H9 (cell line): ENCODE measurements at regions not wholly inside any gene's neighbourhood (a gene's known extent, or its start where the extent isn't known, plus 50 kb on each side); places are given as distances from the start of the nearest gene placed in this dataset.

Experiments used
- DNase-seq: peaks from one replicate; pipeline ENCODE4 v3.0.0-alpha.2; 2017
- H2AFZ ChIP-seq: one replicate; pipeline ENCODE4 v1.6.1; 2013; ENCODE audit warnings: mild to moderate bottlenecking, low read length, control low read depth, moderate library complexity
- H2AK5ac ChIP-seq: 2 replicates; pipeline ENCODE4 v1.6.1; 2013; ENCODE audit warnings: low read length, control low read depth, mixed read lengths; ENCODE audit not compliant: insufficient read length
- H2BK120ac ChIP-seq: one replicate; pipeline ENCODE4 v1.6.1; 2013; ENCODE audit warnings: low read depth, mild to moderate bottlenecking, low read length, control low read depth, inconsistent platforms; ENCODE audit not compliant: poor library complexity, severe bottlenecking
- H2BK12ac ChIP-seq: 2 replicates; pipeline ENCODE4 v1.6.1; 2013; ENCODE audit warnings: low read length, control low read depth, mixed read lengths, low read depth; ENCODE audit not compliant: insufficient read length
- H2BK15ac ChIP-seq: 2 replicates; pipeline ENCODE4 v1.6.1; 2013; ENCODE audit warnings: low read depth, low read length, control low read depth
- H2BK20ac ChIP-seq: one replicate; pipeline ENCODE4 v1.6.1; 2013; ENCODE audit warnings: low read depth, mild to moderate bottlenecking, low read length, control low read depth, inconsistent platforms; ENCODE audit not compliant: poor library complexity, severe bottlenecking
- H2BK5ac ChIP-seq: 2 replicates; pipeline ENCODE4 v1.6.1; 2013; ENCODE audit warnings: low read length, control low read depth, mixed read lengths; ENCODE audit not compliant: insufficient read length
- H3K14ac ChIP-seq: 2 replicates; pipeline ENCODE4 v1.6.1; 2013; ENCODE audit warnings: low read length, control low read depth; ENCODE audit not compliant: insufficient read depth
- H3K18ac ChIP-seq: 2 replicates; pipeline ENCODE4 v1.6.1; 2013; ENCODE audit warnings: low read depth, mild to moderate bottlenecking, mixed read lengths, low read length, control low read depth; ENCODE audit not compliant: insufficient read length
- H3K23ac ChIP-seq: 2 replicates; pipeline ENCODE4 v1.6.1; 2013; ENCODE audit warnings: low read length, control low read depth, mixed read lengths, low read depth; ENCODE audit not compliant: insufficient read length
- H3K23me2 ChIP-seq: 2 replicates; pipeline ENCODE4 v1.6.1; 2013; ENCODE audit warnings: low read depth, mild to moderate bottlenecking, mixed read lengths, low read length, control low read depth; ENCODE audit not compliant: insufficient read length, poor library complexity, severe bottlenecking
- H3K27ac ChIP-seq: 2 replicates; pipeline ENCODE4 v1.5.1; 2013; ENCODE audit warnings: low read length, control low read depth, mixed read lengths, low read depth; ENCODE audit not compliant: insufficient read length
- H3K27me3 ChIP-seq: 2 replicates; pipeline ENCODE4 v1.6.1; 2013; ENCODE audit warnings: low read length, control low read depth, inconsistent platforms; ENCODE audit not compliant: insufficient read depth
- H3K4ac ChIP-seq: 2 replicates; pipeline ENCODE4 v1.6.1; 2013; ENCODE audit warnings: low read depth, mild to moderate bottlenecking, control low read depth, inconsistent platforms, low read length, moderate library complexity
- H3K4me1 ChIP-seq: 2 replicates; pipeline ENCODE4 v1.6.1; 2013; ENCODE audit warnings: low read length, control low read depth, inconsistent platforms; ENCODE audit not compliant: insufficient read depth
- H3K4me2 ChIP-seq: 2 replicates; pipeline ENCODE4 v1.6.1; 2013; ENCODE audit warnings: low read length, control low read depth, mixed read lengths; ENCODE audit not compliant: insufficient read length, insufficient read depth
- H3K56ac ChIP-seq: 2 replicates; pipeline ENCODE4 v1.6.1; 2013; ENCODE audit warnings: low read depth, mild to moderate bottlenecking, mixed read lengths, low read length, control low read depth; ENCODE audit not compliant: insufficient read length
- H3K79me1 ChIP-seq: 2 replicates; pipeline ENCODE4 v1.6.1; 2013; ENCODE audit warnings: low read depth, mild to moderate bottlenecking, moderate library complexity, low read length, control low read depth, inconsistent platforms; ENCODE audit not compliant: insufficient read depth, poor library complexity, severe bottlenecking
- H3K79me2 ChIP-seq: 2 replicates; pipeline ENCODE4 v1.6.1; 2013; ENCODE audit warnings: low read length, control low read depth, inconsistent platforms; ENCODE audit not compliant: insufficient read depth
- H3K9ac ChIP-seq: 2 replicates; pipeline ENCODE4 v1.6.1; 2013; ENCODE audit warnings: low read length, control low read depth, mixed read lengths; ENCODE audit not compliant: insufficient read length; ENCODE audit errors: extremely low read depth
- H3K9me3 ChIP-seq: one replicate; pipeline ENCODE4 v1.6.1; 2013; ENCODE audit warnings: low read depth, low read length, inconsistent platforms; ENCODE audit not compliant: control insufficient read depth
- H3T11ph ChIP-seq: one replicate; pipeline ENCODE4 v1.6.1; 2013; ENCODE audit warnings: mild to moderate bottlenecking, low read length, control low read depth, inconsistent platforms
- H4K20me1 ChIP-seq: one replicate; pipeline ENCODE4 v1.6.1; 2013; ENCODE audit not compliant: control insufficient read depth, insufficient read length, insufficient read depth
- H4K5ac ChIP-seq: 2 replicates; pipeline ENCODE4 v1.6.1; 2013; ENCODE audit warnings: low read depth, mild to moderate bottlenecking, mixed read lengths, low read length, control low read depth; ENCODE audit not compliant: insufficient read length
- H4K8ac ChIP-seq: replicated peaks from 2 replicates; pipeline ENCODE4 v1.6.1; 2013; ENCODE audit warnings: low read length, control low read depth, mixed read lengths, low read depth; ENCODE audit not compliant: insufficient read length
- H4K91ac ChIP-seq: 2 replicates; pipeline ENCODE4 v1.6.1; 2013; ENCODE audit warnings: low read depth, mild to moderate bottlenecking, moderate library complexity, mixed read lengths, low read length, control low read depth; ENCODE audit not compliant: insufficient read length
- H3K27ac Mint-ChIP-seq, 3 experiments: 2 replicates in 2 of 3; 3 replicates in 1 of 3; pipeline ENCODE4 v1.8.0; 2020 to 2021; ENCODE audit warnings: mixed read lengths in 3 of 3, mild to moderate bottlenecking in 1 of 3, moderate library complexity in 1 of 3
- H3K27me3 Mint-ChIP-seq: 2 replicates; pipeline ENCODE4 v1.8.0; 2021; ENCODE audit warnings: low read depth, mild to moderate bottlenecking, moderate library complexity, mixed read lengths
- H3K36me3 Mint-ChIP-seq, 3 experiments: 2 replicates in 2 of 3; 3 replicates in 1 of 3; pipeline ENCODE4 v1.8.0; 2020 to 2021; ENCODE audit warnings: low read depth in 3 of 3, mixed read lengths in 3 of 3; ENCODE audit not compliant: insufficient read depth in 1 of 3
- H3K4me1 Mint-ChIP-seq, 2 experiments: 2 replicates each; pipeline ENCODE4 v1.8.0; 2020; ENCODE audit warnings: mixed read lengths in 2 of 2
- H3K4me3 Mint-ChIP-seq, 2 experiments: 2 replicates in 1 of 2; 3 replicates in 1 of 2; pipeline ENCODE4 v1.8.0; 2020 to 2021; ENCODE audit warnings: mild to moderate bottlenecking in 2 of 2, mixed read lengths in 2 of 2, moderate library complexity in 1 of 2
- H3K9me3 Mint-ChIP-seq, 2 experiments: 2 replicates in 1 of 2; 3 replicates in 1 of 2; pipeline ENCODE4 v1.8.0; 2020; ENCODE audit warnings: mild to moderate bottlenecking in 2 of 2, mixed read lengths in 2 of 2, moderate library complexity in 1 of 2
- WGBS: extraction: QIAGEN DNeasy Blood & Tissue Kit; methylation state at CpG from one replicate; pipeline ENCODE4 v1.1.7; 2013; ENCODE audit warnings: missing lambda C conversion rate, low lambda C conversion rate, mixed read lengths; ENCODE audit not compliant: insufficient read length; ENCODE audit errors: extremely low coverage; 5-methylcytosine and 5-hydroxymethylcytosine counted together
- TF ChIP-seq, protein P1 (sequence below): fragments of 200-600 bp; sonication (generic); conservative IDR thresholded peaks from 3 replicates; pipeline ENCODE4 v1.8.0; 2021; ENCODE audit warnings: antibody characterized with exemption, mild to moderate bottlenecking

DNA sequence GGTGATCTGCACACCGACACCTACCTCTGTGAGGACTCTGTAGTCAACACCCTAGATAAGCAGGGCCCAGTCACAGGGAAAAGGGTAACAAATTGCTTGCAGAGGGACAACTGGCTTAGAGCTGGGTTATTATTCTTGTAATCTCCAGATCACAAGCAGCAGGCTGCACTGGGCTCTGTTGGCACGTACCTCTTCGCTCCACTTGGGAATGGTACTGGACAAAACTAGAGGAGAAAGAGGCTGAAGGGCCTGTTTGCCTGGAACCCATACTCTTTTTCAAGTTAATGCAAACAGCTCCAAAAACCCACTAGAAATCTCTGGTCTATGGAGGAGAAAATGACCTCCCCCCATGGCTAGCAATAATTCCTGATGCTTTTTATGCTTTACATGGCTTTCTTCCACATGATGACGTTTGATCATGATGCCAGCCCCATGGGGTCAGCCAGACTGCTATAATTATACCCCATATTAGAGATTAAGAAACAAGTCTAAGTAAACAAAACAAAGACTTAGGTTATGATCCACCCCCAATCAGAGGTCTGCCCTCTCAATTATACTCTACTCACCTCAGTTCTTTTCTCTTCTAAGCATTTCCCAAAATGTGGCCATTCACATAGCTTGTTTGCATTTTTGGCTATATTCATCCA, 190.0 kb downstream of the UNC5CL start:
- no peak overlapping the region for H4K91ac ChIP-seq
- H2BK5ac ChIP-seq, result no peak overlapping the region
- no peak overlapping the region for H2BK20ac ChIP-seq
- no peak overlapping the region for H2BK120ac ChIP-seq
- H3K4me2 ChIP-seq, result no peak overlapping the region
- H3K36me3 Mint-ChIP-seq, result no peaks in the 10 kb centered on the region
- no CpG with 5 or more reads among the region's 4 CpGs for WGBS
- H3K9me3 Mint-ChIP-seq, result no peaks in the 10 kb centered on the region
- no peak overlapping the region for H2BK12ac ChIP-seq
- peaks cover 1% of the 10 kb centered on the region; the same call in 1 of the 2 replicates for H3K27me3 Mint-ChIP-seq
- no peak overlapping the region for H3K9ac ChIP-seq
- no peak overlapping the region; a peak in 1 of 5 replicates for H3K4me3 Mint-ChIP-seq
- H3K4me1 Mint-ChIP-seq, result peaks cover 3% of the 10 kb centered on the region in 2 experiments; a peak in 1 of 4 replicates
- H3K23me2 ChIP-seq, result no peaks in the 10 kb centered on the region
- no peak overlapping the region for H3K27ac ChIP-seq
- H3K18ac ChIP-seq, result no peak overlapping the region
- H3K79me2 ChIP-seq, result no peaks in the 10 kb centered on the region
- no peak overlapping the region for H3T11ph ChIP-seq
- H3K4ac ChIP-seq, result no peak overlapping the region
- H4K5ac ChIP-seq, result no peak overlapping the region
- no peak overlapping the region for H2AK5ac ChIP-seq
- no peak overlapping the region for H2AFZ ChIP-seq
- no peaks in the 10 kb centered on the region for H3K27me3 ChIP-seq
- no peak for DNase-seq
- no peak overlapping the region for H2BK15ac ChIP-seq
- H4K20me1 ChIP-seq, result no peaks in the 10 kb centered on the region
- H3K14ac ChIP-seq, result no peak overlapping the region; the same call in 1 of the 2 replicates
- TF ChIP-seq, protein P1, sequence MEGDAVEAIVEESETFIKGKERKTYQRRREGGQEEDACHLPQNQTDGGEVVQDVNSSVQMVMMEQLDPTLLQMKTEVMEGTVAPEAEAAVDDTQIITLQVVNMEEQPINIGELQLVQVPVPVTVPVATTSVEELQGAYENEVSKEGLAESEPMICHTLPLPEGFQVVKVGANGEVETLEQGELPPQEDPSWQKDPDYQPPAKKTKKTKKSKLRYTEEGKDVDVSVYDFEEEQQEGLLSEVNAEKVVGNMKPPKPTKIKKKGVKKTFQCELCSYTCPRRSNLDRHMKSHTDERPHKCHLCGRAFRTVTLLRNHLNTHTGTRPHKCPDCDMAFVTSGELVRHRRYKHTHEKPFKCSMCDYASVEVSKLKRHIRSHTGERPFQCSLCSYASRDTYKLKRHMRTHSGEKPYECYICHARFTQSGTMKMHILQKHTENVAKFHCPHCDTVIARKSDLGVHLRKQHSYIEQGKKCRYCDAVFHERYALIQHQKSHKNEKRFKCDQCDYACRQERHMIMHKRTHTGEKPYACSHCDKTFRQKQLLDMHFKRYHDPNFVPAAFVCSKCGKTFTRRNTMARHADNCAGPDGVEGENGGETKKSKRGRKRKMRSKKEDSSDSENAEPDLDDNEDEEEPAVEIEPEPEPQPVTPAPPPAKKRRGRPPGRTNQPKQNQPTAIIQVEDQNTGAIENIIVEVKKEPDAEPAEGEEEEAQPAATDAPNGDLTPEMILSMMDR, result no peak
- no peaks in the 10 kb centered on the region for H3K79me1 ChIP-seq
- 0 out of 2 replicates have a peak, but pooled peaks cover 2% of the 10 kb centered on the region for H3K4me1 ChIP-seq
- no peak overlapping the region for H3K23ac ChIP-seq
- H3K27ac Mint-ChIP-seq, result no peak overlapping the region
- no peak overlapping the region for H3K56ac ChIP-seq
- no peak overlapping the region for H4K8ac ChIP-seq
- no peaks in the 10 kb centered on the region for H3K9me3 ChIP-seq
